Prostate gland (tissue), 2 donors: ENCODE measurements at regions not wholly inside any gene's neighbourhood (a gene's known extent, or its start where the extent isn't known, plus 50 kb on each side); places are given as distances from the start of the nearest gene placed in this dataset.

Experiments used
- DNase-seq: peaks from one replicate; pipeline ENCODE4 v3.0.0-alpha.2; 2019; ENCODE audit warnings: low spot score
- H3K27ac ChIP-seq, 2 donors: fragments of 200-600 bp; sonication (generic); 2 replicates each; pipeline ENCODE4 v1.5.1; 2017 to 2019
- H3K27me3 ChIP-seq: fragments of 200-600 bp; sonication (generic); replicated peaks from 2 replicates; pipeline ENCODE4 v1.5.1; 2019; ENCODE audit not compliant: insufficient read depth
- H3K36me3 ChIP-seq, 2 donors: fragments of 200-600 bp; sonication (generic); 1 replicate in 1 of 2; 2 replicates in 1 of 2; pipeline versions ENCODE4 v1.5.1 to v1.8.1; 2017 to 2019
- H3K4me1 ChIP-seq: fragments of 200-600 bp; sonication (generic); replicated peaks from 2 replicates; pipeline ENCODE4 v1.5.1; 2019
- H3K4me3 ChIP-seq, 2 donors: fragments of 200-600 bp; sonication (generic); 2 replicates each; pipeline ENCODE4 v1.5.1; 2017 to 2019
- H3K9me3 ChIP-seq: fragments of 200-600 bp; sonication (generic); 2 replicates; pipeline ENCODE4 v1.5.1; 2017
- POLR2A ChIP-seq: fragments of 450-650 bp; IDR thresholded peaks from one replicate; pipeline ENCODE4 v1.6.1; 2016; ENCODE audit warnings: antibody characterized with exemption, mild to moderate bottlenecking
- POLR2AphosphoS5 ChIP-seq: sonication (generic); formaldehyde crosslinking; IDR thresholded peaks from one replicate; pipeline ENCODE4 v1.6.1; 2017; ENCODE audit warnings: antibody characterized with exemption
- WGBS: methylation state at CpG from one replicate; pipeline ENCODE4 v1.1.5; 2018; 5-methylcytosine and 5-hydroxymethylcytosine counted together
- intact Hi-C: fragments of 100-400 bp; cut with DNase I; formaldehyde crosslinking; loops from one replicate; pipeline ENCODE4 v1.14.2; 2022
- TF ChIP-seq, protein P1 (sequence below), 4 experiments: fragments of 200-600 bp in 2 of 4; fragments of 450-650 bp in 2 of 4; sonication (generic) in 2 of 4; IDR thresholded peaks; 1 replicate in 3 of 4; 2 replicates in 1 of 4; pipeline ENCODE4 v1.5.1; 2016 to 2019; ENCODE audit warnings: antibody characterized with exemption in 4 of 4, mild to moderate bottlenecking in 2 of 4, moderate library complexity in 2 of 4

DNA sequence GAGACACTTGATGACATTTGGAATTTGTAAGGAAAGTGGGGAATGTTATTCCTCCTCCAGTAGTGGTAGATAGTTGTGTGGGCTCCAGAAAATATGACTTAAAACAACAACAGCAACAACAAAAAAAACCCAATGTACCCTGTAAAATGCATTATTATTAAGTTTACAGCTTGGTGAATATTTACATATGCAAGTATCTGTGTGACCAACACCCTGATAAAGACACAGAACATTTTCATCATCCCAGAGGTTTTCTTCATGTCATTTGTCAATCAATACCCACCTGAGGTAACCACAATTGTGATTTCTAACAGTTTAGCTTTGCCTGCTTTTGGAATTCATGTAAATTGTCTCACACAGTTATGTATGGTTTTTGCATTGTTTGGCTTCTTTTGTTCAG, 152.1 kb upstream of the GRIK2 start:
- no peak overlapping the region for H3K27ac ChIP-seq
- TF ChIP-seq POLR2AphosphoS5 (no peak), POLR2A (no peak)
- TF ChIP-seq, protein P1, sequence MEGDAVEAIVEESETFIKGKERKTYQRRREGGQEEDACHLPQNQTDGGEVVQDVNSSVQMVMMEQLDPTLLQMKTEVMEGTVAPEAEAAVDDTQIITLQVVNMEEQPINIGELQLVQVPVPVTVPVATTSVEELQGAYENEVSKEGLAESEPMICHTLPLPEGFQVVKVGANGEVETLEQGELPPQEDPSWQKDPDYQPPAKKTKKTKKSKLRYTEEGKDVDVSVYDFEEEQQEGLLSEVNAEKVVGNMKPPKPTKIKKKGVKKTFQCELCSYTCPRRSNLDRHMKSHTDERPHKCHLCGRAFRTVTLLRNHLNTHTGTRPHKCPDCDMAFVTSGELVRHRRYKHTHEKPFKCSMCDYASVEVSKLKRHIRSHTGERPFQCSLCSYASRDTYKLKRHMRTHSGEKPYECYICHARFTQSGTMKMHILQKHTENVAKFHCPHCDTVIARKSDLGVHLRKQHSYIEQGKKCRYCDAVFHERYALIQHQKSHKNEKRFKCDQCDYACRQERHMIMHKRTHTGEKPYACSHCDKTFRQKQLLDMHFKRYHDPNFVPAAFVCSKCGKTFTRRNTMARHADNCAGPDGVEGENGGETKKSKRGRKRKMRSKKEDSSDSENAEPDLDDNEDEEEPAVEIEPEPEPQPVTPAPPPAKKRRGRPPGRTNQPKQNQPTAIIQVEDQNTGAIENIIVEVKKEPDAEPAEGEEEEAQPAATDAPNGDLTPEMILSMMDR (IDR thresholded peaks at IDR 0.05): no peak
- H3K36me3 ChIP-seq: no peaks in the 10 kb centered on the region
- DNase-seq: no peak
- H3K27me3 ChIP-seq: no peaks in the 10 kb centered on the region
- H3K4me3 ChIP-seq: no peak overlapping the region
- H3K4me1 ChIP-seq: no peaks in the 10 kb centered on the region
- intact Hi-C loops: no loop called here
- no peaks in the 10 kb centered on the region for H3K9me3 ChIP-seq

DNA sequence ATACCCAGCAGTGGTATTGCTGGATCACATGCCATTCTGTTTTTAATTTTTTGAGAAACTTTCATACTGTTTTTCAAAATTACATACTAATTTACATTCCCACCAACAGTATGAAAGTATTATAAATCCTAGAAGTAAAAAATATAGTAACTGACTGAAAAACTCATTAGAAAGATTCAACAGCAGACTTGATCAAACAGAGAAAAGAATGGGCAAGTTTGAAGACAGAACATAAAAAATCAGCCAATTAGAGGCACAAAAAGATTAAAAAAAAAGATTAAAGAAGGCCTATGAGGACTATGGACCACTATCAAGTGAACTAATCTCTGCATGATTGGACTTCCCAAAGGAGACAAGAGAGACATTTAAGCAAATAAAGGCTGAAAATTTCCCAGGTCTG, 144.0 kb upstream of the GRIK2 start:
- DNase-seq: no peak
- Histone ChIP-seq H3K27me3 (no peaks in the 10 kb centered on the region), H3K9me3 (no peaks in the 10 kb centered on the region), H3K36me3 (no peaks in the 10 kb centered on the region), H3K4me3 (no peak overlapping the region), H3K4me1 (no peaks in the 10 kb centered on the region), H3K27ac (no peak overlapping the region)
- intact Hi-C loops: no loop called here
- TF ChIP-seq POLR2A: no peak
- TF ChIP-seq, protein P1 (IDR thresholded peaks at IDR 0.05): no peak
- TF ChIP-seq POLR2AphosphoS5: no peak

GRCh38 chr6:101257163-101257562, 136.3 kb upstream of the GRIK2 start:
- Histone ChIP-seq H3K4me1 (no peaks in the 10 kb centered on the region), H3K36me3 (no peaks in the 10 kb centered on the region), H3K9me3 (no peaks in the 10 kb centered on the region), H3K27ac (no peak overlapping the region), H3K4me3 (no peak overlapping the region), H3K27me3 (no peaks in the 10 kb centered on the region)
- intact Hi-C loops: no loop called here
- no peak for DNase-seq
- TF ChIP-seq, protein P1 (IDR thresholded peaks at IDR 0.05): no peak
- TF ChIP-seq POLR2AphosphoS5 (no peak), POLR2A (no peak)

GRCh38 chr6:101259505-101259904, 134.0 kb upstream of the GRIK2 start:
- Histone ChIP-seq H3K4me3 (no peak overlapping the region), H3K36me3 (no peaks in the 10 kb centered on the region), H3K27ac (no peak overlapping the region), H3K4me1 (no peaks in the 10 kb centered on the region), H3K9me3 (no peaks in the 10 kb centered on the region), H3K27me3 (no peaks in the 10 kb centered on the region)
- 96% methylated on average over 5 of the region's 5 CpGs for WGBS
- no peak for TF ChIP-seq POLR2A
- TF ChIP-seq, protein P1 (IDR thresholded peaks at IDR 0.05): no peak
- no peak for DNase-seq
- intact Hi-C loops: no loop called here

GRCh38 chr6:101263596-101263995, 129.9 kb upstream of the GRIK2 start:
- H3K9me3 ChIP-seq: no peaks in the 10 kb centered on the region
- H3K4me1 ChIP-seq: no peaks in the 10 kb centered on the region
- intact Hi-C loops: no loop called here
- no peaks in the 10 kb centered on the region for H3K36me3 ChIP-seq
- no peak overlapping the region for H3K4me3 ChIP-seq
- WGBS: 93% methylated on average over 3 of the region's 3 CpGs
- no peak overlapping the region for H3K27ac ChIP-seq
- H3K27me3 ChIP-seq: no peaks in the 10 kb centered on the region
- DNase-seq: no peak
- TF ChIP-seq, protein P1 (IDR thresholded peaks at IDR 0.05): no peak
- TF ChIP-seq POLR2A (no peak), POLR2AphosphoS5 (no peak)
